ENCODE measurements at regions not wholly inside any gene's neighbourhood (a gene's known extent, or its start where the extent isn't known, plus 50 kb on each side); places are given as distances from the start of the nearest gene placed in this dataset.

DNA sequence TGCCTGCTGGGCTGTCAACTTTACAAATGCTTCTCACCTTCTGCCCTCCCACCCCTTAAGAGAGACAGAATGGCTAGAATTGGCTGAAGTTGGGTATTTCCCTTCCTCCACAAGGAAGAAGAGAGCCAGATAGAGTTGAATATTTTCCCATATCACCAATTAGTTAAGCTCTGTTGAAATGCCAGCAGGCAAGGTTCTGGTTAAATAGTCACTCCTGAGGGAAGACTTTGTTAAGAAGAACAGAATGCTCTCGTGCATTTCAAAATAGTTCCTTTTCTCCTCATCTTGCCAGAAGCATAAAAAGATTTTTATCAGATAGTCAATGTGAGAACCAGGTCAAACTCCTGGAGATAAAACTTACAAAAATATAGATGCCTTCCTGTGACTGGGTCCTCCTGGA is 2857.0 kb upstream of the PCDH20 start:
- ATAC-seq: no peak

DNA sequence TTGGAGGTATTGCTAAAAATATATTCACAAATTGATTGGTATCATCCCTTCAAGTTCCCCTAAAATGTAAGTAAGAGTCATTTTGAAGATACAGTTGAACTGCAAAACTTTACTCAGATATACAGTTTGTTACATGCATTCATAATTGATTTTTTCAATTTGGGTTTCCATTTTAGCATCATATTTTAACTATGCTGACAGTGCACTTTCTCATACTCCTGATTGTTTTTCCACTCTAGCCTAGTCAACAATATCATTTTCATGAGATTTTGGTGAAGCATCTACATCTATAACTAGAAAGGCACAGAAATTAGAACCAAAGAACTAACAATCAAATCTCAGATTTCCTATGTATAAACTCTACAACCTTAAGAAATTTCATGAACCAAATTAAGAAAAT is 2850.4 kb upstream of the PCDH20 start:
- no peak for ATAC-seq

DNA sequence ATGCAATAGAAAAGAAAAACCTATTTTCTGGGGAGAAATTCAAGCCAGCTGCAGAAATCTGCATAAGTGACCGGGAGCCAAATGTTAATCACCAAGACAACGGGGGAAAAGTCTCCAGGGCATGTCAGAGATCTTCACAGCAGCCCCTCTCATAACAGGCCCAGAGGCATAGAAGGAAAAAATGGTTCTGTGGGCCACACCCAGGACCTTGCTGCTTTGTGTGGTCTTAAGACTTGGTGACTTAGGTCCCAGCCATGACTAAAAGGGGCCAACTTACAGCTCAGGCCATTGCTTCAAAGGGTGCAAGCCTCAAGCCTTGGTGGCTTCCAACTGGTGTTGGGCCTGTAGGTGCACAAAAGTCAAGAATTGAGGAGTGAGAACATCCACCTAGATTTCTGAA is 2847.6 kb upstream of the PCDH20 start:
- no peak for ATAC-seq

DNA sequence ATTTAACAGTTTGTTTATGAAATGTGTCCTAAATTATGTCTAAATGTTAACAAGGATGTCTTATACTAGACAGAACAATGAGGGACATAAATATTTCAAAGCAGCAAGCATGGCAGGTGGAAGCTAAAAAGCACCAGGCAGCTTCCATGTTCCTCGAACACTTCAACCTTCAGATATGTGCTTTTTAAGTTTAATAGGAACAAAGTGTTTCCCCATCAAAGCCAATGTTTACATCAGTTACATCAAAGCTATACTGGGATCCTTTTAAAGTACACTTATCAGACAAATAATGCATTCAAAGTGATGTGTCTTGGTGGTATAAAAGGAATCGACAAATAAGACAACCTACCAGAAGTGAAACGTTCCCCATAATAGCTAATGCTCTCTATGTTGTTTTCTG is 2841.1 kb upstream of the PCDH20 start:
- no peak for ATAC-seq

DNA sequence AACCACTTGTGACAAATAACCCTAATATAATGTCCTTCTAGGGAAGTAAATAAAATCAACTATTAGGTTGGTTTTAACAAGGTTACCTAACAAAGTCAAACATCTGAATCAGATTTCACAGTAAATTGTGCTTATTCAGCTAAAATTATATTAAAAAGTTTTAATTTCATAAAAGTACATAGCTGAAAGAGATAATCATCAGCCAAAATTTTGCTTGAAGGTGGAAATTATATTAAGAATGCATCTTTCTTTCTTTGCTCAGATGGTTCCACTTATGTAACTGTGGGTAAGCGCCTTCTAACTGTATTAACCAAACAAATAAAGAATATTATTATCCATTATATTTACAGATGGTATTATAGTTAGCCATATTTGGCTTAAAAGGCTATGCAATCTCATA is 2840.3 kb upstream of the PCDH20 start:
- ATAC-seq: no peak

DNA sequence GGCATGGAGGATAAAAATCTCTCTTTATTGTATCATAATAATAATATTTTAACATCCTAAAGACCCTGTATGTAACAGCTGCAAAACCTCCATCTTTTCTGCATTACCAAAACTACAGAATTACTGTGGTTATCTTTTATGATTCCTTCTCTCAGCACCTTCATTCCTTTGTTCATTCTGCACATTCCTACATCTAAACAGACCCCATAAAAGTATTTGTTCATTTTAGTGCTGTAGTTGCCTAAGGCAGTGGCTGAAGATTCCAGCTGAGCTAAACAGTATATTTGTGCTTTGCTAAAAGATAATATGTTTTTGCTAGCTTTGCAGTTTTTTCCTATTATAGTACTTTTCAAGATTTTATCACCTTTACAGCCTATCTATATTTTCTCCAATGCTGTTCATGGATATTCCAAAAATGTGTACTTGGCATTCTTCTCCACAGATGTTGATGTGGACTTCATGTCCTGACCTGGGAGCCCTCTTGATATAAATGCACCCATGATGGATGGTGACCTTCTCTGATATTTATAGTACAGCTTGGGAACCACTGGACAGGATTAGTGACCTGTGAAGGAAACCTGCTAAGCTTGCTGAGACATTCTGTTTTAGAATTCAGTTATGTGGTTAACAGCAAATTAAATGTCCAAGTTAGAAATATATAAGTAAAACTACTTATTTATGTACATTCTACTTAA is 2832.9 kb upstream of the PCDH20 start:
- no peak for ATAC-seq

DNA sequence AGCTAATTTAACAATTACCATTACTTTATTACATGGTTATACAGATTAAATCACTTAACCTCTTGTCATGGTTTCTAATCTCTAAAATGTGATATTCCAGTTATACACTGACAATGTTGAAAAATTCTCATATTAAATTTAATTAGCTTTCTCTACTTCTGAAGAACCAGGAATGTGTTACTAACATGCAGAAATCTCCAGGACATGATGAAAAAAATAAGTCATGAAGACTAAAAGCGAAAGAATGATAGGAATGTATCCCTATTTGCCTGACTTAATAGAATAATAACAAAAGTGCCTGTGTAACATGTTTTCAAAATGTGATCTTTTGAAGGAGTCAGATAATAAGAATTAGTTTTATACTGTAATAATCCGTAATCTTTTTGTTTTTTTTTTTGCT is 2823.7 kb upstream of the PCDH20 start:
- no peak for ATAC-seq

DNA sequence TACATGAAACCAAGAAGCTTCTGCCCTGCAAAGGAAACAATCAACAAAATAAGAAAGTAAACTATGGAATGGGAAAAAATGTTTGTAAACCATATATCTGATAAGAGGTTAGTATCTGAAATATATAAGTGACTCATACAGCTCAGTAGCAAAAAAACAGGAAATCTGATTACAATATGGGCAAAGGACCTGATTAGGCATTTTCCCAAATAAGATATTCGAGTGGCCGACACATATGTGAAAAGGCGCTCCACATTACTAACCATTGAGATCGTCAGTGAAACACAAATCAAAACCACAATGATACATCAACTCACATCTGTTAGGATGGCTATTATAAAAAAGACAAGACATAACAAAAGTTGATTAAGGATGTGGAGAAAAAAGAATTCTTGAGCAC is 2818.6 kb upstream of the PCDH20 start:
- no peak for ATAC-seq

DNA sequence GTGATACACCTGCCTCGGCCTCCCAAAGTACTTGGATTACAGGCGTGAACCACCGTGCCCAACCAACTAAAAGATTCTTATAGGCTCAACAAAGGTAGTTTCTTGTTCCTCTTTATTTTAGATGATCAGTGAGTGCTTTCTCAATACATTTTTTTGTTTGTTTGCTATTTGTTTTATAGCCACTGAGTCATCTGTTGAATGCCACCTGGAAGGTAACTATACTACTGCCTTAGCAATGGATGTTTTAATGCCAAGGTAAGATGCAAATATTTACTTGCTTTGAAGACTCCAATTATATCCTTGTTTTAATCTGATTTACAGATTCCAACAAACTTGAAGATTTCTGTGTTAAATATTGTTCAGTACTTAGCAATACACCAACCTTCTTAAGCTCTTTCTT is 2807.4 kb upstream of the PCDH20 start:
- no peak for ATAC-seq

DNA sequence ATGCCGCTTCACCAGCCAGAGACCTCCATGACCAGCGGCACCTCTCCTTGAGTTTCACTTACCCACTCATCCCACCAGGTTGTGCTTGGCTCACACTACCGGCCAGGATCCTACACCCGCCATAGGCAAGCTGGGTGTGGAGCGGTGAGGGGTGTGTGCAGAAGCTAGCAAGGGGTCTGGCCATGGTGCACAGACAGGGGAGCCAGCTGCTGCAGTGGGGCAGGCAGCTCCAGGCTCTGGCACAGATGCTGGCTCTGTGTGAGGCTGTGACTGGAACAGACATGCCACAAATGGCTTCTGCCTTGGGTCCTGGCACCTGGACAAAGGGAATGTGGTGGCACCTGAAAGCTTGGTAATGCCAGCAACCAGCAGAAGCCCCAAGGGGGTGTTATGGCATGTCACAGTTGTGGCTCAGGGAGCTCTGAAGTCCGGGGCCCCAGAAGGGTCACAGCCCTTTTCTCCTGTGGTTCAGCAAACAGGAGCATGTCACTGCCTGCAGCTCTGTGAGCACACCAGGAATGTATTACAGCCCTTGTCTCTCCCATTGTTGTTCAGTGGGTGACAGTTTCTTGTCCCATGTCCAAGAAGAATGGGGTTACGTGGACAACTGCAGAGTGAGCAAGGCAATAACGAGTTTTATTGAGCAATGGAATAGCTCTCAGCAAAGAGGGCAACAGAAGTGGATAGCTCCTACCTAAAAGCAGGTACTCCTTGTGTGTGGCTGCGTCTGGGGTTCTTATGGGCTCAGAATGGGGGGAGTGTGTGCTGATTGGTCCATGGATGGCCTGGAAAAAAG is 2791.0 kb upstream of the PCDH20 start:
- ATAC-seq: no peak

DNA sequence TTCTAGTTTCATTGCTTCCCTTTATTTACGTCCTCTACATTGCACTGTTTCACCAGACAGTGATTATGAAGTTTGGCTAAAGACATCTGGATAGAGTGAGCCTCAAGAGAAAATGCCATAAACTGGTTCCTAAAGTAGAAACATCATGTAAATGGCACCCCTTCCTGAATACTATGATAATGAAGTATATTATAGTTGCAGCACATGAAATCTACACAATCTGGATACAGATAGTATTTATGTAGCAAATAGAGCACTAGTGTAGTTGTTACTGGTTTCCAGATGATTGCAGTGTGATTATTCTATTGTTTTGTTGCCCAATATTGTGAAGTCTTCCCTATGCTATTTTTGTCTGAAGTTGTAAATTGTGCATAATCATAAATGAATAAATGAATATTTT is 2786.9 kb upstream of the PCDH20 start:
- ATAC-seq: no peak

DNA sequence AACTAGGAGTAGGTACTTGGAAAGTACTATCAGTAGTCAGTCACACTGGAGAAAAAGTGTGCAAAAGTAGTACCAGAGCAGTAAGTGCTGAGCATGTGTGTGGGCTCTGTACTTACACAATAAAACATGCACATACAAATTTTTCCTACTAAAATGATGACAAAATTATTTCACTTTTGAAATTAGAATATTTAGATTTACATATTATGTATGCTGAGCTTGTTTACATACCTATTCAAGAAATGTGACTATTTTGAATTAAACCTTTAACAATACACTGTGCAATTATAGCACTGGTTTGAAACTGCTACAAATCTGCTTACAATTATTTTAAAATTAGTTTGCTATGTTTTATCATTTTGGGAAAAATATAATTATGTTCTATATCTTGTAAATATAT is 2781.6 kb upstream of the PCDH20 start:
- no peak for ATAC-seq

DNA sequence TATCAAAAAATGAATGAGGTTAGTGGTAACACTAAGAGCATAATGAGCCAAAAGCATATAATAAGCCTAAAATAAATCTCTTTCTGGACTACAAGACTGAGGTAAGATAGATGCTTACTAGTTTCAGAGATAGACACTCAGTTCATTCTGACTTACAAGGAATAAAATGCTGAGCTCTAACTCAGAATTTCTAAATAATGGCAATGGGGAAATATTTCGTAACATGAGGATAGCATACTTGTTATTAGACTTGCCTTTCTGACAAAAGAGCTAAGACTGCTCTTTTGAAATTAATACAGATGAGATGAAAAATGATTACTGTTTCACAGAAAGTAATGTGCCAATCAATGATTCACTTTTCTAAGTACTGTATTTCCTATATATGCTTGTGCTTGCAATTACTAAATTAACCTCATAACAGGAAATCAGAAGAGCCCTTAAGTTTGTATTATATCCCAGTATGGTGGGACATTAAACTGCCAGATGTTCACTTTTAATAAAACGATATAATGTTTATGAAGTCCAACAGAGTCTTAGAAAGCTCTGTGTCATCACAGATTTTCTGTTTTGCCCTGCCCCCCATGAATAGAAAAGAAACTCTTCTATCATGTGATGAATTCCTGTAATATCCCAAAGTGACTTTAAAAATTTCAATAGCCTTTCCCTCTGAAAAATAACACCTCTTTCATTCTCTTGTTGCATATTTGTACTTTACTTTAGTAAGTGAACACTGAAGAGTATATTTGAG is 2771.0 kb upstream of the PCDH20 start:
- no peak for ATAC-seq

DNA sequence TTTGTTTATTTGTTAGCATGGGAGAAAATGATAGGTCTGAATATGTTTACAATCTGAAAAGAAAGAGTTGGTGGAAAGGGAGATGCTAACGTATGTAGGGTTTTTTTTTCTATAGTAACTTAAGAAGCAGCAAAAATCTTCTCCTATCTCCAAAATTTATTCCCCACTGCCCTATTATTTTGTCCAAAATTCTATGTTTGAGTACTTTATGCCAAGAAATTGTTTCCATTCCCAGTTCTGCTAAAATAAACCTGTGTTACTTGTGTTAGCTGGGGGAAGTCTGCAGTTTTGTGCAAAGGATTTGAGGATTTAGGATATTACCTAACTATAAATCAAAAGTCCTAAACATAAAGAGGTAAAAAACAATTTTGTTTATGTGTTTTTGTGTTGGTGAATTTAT is 2770.4 kb upstream of the PCDH20 start:
- ATAC-seq: no peak

DNA sequence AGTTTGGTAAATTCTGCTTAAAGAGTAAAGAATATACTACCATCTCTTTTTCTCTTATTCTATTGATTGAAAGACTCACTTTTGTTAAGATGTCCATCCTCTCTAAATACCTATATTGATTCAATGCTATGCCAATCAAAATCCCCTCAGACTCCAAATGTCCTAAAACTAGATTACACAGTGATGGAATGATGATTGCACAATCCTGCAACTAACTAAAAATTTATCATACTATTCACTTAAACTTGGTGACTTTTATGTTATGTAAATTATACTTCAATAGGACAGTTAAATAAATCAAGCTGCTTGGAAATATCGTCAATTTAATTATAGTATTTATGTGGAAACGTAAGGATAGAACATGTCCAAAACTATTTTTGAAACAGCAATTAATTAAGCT is 2765.1 kb upstream of the PCDH20 start:
- ATAC-seq: no peak

DNA sequence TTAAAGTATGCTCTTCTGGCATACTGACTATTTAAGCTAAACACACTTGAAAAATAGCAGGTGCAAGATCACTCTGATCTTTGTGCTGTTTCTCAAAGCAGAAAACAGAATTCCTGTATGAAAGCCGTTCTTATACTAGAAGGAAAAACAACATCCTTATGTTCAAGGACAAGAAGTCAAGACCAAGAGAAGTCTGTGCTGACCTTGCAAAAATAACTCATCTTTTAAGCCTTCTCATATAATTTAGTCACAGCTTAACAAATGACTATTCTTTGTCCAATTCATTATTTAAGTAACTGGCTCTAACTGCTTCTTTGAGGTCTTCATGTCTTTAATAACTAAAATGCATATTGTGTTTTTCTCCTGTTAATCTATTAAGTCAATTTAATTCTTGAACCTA is 2750.2 kb upstream of the PCDH20 start:
- no peak for ATAC-seq

DNA sequence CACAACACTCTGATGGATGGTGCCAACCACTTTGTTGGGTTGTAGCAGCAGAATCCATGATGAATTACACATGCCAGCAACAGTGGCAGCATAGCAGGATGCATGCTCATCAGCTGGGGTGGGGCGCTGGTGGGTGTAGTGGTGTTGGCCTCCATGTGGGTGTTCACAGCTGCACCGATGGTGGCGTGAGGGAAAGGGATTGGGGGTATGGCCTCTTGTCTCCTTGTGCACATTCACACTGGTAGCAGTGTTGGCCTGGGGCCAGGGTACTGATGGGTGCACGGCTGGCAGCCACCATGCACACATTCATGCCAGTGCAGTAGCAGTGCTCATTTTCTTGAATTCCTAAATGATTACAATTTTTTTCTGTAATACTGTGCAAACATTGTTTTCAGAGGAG is 2748.8 kb upstream of the PCDH20 start:
- no peak for ATAC-seq

DNA sequence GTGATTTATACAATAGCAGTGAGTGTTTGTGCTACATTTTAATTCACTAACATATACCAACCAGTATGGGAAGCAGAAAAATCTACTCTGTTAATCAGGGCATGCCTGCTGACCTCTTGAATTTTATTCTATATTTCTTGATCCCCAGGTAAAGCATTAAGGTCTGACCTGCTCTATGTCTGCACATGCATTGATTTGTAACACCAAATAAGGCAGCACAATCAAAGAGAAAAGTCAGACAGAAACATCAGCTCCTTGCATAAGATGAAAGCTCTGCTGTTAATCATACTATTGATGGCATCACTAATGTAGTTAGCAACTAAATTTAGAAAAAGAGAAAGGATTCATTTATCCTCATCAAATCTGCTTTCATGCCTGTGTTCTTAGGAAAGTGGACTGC is 2744.8 kb upstream of the PCDH20 start:
- no peak for ATAC-seq

DNA sequence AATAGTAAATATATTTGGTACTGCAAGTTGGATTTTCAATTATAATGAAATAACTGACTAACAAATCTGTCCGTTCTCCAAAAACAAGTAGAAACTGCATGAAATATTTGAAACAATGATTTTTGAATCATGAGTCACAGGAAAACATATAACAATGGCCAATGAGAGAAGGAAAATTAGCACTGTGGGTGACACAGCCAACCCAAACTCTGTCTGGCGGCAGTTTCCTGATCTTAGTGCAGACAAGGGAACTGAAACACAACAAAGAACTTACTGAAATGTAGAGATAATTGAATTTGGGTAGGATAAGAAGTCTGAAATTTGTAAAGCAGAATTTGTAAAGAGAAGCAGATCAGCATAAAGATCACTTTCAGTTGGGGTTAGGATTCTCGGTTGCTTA is 2743.3 kb upstream of the PCDH20 start:
- no peak for ATAC-seq

DNA sequence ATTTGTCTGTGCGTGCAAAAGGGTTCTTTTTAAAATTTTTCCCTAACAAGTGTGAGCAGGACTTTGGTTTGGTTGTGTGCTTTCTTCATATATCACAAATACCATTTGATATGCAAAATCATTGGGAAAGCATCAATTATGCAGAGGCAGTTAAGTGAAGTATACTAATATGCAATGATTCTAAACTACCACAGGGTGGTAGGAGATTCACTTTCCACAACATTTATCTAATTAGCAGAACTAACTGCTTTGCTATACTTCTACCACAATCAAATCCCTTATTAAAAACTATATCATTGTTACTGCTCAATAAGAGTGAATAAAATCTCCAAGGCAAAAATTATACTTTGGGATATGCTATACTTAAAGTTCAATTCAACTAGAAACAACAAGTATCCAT is 2738.9 kb upstream of the PCDH20 start:
- no peak for ATAC-seq

DNA sequence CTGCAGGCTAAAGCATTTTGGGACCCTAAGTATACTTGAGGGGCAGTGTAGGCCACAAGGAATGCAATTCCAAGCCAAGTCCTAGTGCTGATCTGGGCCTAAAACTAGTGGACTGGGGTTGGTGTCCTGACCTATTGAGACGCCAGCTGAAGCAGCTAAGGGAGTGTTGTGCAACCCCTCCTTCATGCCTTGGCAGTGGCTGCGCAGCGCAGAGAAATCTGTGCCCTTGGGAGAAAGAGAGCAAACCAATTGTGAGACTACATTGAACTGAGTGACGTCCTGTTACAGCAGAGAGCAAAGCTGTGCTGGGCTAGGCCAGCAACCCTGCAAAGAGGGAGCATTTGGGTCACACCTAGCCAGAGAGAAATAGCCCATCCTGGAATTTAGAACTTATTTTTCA is 2715.0 kb upstream of the PCDH20 start:
- ATAC-seq: no peak

DNA sequence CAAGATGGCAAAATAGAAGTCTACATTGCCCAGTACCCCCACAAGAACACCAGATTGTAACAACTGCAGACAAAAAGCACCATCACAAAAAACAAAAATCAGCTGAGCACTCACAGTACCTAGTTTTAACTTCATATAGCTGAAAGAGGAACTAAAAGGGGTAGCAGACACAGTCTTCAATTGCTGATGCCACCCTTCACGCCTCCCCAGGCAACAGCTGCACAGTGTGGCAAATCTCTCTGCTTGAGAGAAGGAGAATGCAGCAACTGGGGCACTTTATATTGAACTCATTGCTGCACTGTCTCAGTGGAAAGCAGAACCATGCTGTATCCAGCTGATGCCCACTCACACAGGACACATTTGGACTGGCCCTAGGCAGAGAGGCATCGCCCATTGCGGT is 2714.5 kb upstream of the PCDH20 start:
- no peak for ATAC-seq

DNA sequence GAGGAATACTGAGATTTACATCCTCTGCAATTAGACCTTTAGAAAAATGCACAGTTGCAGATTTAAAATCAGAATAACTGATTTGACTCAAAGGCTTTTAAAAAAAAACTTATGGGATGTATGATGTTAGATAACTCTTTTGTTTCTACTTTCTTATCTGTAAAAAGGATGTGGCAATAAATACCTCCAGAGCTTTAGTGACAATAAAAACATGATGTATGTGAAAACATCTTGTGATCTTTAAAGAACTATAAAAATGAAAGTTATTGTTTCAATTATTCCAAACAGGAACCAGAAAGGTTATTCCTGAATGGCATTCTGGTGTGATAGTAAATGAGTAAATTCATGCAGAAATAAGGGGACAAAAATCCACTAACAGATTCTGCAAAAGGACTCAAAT is 2712.2 kb upstream of the PCDH20 start:
- ATAC-seq: no peak

DNA sequence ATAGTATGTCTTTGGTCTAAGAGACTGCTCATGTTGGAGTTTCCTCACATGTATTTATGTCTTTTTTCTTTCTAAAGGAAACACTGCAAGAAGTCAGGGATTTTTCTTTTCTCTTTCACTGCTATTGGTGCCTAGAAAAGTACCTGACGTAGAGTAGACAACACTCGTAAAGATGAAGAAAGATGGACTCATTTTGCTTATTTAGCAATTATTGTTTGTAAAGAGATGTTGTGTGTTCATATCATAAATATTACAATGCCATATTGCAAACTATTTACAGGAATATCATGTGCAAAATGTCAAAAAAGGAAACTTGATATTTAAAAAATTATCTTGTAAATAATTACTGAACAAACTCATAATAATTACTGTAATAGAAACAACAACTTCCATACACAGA is 2711.5 kb upstream of the PCDH20 start:
- ATAC-seq: no peak
